Chondrocyte (in vitro differentiated cells): ENCODE measurements at regions not wholly inside any gene's neighbourhood (a gene's known extent, or its start where the extent isn't known, plus 50 kb on each side); places are given as distances from the start of the nearest gene placed in this dataset.

Experiments
- DNase-seq: peaks from one replicate; pipeline ENCODE4 v3.0.0; 2021; ENCODE audit warnings: mixed read lengths, low spot score
- H3K27ac Mint-ChIP-seq: one replicate; pipeline ENCODE4 v1.8.0; 2021; ENCODE audit warnings: mild to moderate bottlenecking, moderate library complexity, mixed read lengths; ENCODE audit not compliant: unreplicated experiment
- H3K27me3 Mint-ChIP-seq: 2 replicates; pipeline ENCODE4 v1.8.0; 2021; ENCODE audit warnings: low read depth, mixed read lengths
- H3K36me3 Mint-ChIP-seq: 2 replicates; pipeline ENCODE4 v1.8.0; 2021; ENCODE audit warnings: low read depth, mixed read lengths
- H3K4me1 Mint-ChIP-seq: 2 replicates; pipeline ENCODE4 v1.8.0; 2021; ENCODE audit warnings: low read depth, mild to moderate bottlenecking, mixed read lengths
- H3K4me3 Mint-ChIP-seq: one replicate; pipeline ENCODE4 v1.8.0; 2021; ENCODE audit warnings: mild to moderate bottlenecking, moderate library complexity, mixed read lengths; ENCODE audit not compliant: unreplicated experiment
- H3K9me3 Mint-ChIP-seq: 2 replicates; pipeline ENCODE4 v1.8.0; 2021; ENCODE audit warnings: low read depth, mixed read lengths
- TF ChIP-seq, protein P1 (sequence below): fragments of 200-600 bp; sonication (generic); IDR thresholded peaks from 2 replicates; pipeline ENCODE4 v1.5.0; 2021; ENCODE audit warnings: antibody characterized with exemption, mild to moderate bottlenecking, moderate library complexity

DNA sequence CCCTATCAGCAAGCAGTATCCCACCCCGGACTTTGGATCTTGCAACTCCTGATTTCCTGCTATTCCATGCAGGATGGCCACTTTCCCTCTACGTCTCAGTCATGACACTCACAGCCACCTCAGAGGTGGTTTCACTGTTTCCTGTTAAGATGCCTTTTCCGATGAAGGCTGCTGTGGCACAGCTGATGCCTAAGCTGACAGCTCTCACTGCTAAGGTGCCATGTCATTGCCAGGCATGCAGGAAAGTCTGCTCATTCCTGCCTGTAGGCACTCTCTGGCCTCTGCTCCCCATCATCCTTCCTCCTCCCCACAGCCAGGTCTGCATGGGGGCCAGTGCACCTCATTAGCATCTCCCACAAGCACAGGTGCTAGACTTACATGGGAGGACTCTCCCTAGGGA lies 173.0 kb downstream of the CBLN1 start:
- no peak overlapping the region for H3K4me3 Mint-ChIP-seq

DNA sequence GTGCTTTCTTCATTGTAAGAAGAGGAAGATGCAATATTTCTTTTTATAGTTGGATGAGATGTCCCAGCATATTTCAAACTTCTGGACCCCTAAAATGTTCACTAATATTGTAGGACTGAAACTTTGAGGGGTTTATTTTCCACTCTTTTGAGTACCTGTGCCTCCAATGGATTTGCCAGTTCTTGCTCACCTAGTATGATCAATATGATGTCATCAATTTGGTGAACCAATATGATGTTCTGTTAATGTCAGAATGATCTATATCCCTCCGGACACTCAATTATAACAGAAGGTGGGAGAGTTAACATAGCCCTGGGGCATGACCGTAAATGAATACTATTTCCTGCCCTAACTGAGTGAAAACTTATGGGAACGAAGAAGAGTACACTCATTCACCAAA lies 178.3 kb downstream of the CBLN1 start:
- Mint-ChIP-seq H3K4me3 (no peak overlapping the region), H3K9me3 (peaks cover 43% of the 10 kb centered on the region), H3K36me3 (no peaks in the 10 kb centered on the region), H3K4me1 (no peaks in the 10 kb centered on the region), H3K27ac (no peak overlapping the region), H3K27me3 (no peaks in the 10 kb centered on the region)
- TF ChIP-seq, protein P1, sequence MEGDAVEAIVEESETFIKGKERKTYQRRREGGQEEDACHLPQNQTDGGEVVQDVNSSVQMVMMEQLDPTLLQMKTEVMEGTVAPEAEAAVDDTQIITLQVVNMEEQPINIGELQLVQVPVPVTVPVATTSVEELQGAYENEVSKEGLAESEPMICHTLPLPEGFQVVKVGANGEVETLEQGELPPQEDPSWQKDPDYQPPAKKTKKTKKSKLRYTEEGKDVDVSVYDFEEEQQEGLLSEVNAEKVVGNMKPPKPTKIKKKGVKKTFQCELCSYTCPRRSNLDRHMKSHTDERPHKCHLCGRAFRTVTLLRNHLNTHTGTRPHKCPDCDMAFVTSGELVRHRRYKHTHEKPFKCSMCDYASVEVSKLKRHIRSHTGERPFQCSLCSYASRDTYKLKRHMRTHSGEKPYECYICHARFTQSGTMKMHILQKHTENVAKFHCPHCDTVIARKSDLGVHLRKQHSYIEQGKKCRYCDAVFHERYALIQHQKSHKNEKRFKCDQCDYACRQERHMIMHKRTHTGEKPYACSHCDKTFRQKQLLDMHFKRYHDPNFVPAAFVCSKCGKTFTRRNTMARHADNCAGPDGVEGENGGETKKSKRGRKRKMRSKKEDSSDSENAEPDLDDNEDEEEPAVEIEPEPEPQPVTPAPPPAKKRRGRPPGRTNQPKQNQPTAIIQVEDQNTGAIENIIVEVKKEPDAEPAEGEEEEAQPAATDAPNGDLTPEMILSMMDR, result no peak
- no peak for DNase-seq

More for the DNA sequence above, 173.0 kb downstream of the CBLN1 start:
- TF ChIP-seq, protein P1, result no peak
- Mint-ChIP-seq H3K27me3 (no peaks in the 10 kb centered on the region), H3K27ac (no peak overlapping the region), H3K4me1 (no peaks in the 10 kb centered on the region), H3K9me3 (peaks cover 12% of the 10 kb centered on the region), H3K36me3 (no peaks in the 10 kb centered on the region)
- DNase-seq, result no peak

DNA sequence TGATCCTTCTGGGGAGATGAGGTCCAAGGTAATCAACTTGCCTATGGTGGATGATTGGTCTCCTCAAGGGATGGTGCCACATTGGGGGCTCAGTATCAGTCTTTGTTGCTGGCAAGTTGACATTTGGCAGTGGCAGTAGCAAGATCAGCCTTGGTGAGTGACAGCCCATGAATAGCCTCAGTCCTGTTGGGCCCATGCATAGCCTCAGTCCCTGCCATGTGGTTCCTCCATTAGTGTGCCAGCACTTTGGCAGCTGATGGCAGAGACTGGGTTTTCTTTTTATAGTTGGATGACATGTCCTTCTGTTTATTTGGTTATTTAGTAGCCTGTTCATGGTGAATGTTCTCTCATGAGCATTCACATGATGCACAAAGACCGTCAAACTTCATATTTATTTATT lies 179.6 kb downstream of the CBLN1 start:
- Mint-ChIP-seq H3K9me3 (peaks cover 43% of the 10 kb centered on the region), H3K36me3 (no peaks in the 10 kb centered on the region), H3K27me3 (no peaks in the 10 kb centered on the region), H3K4me3 (no peak overlapping the region), H3K27ac (no peak overlapping the region), H3K4me1 (no peaks in the 10 kb centered on the region)
- TF ChIP-seq, protein P1, result no peak
- DNase-seq, result no peak

DNA sequence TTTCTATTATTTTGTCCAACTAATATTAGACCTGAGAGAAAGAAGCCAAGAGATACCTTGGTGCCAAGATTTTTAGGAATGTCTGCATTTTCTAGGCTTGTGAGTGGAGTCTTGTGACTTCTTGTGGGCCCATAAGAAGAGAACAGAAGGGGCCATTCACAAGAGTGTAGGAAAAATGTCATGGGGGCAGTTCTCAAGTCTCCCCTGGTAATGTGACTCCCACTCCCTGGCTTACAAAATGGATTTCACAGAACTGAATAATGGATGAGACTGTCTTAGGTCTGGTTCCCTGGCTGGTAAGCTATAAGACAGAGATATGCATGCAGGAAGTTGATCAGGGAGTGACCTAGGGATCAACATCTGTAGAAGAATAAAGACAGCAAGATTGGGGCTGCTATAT lies 181.3 kb downstream of the CBLN1 start:
- H3K27me3 Mint-ChIP-seq, result no peaks in the 10 kb centered on the region
- no peaks in the 10 kb centered on the region for H3K36me3 Mint-ChIP-seq
- no peak for DNase-seq
- no peak overlapping the region for H3K27ac Mint-ChIP-seq
- H3K9me3 Mint-ChIP-seq, result peaks cover 43% of the 10 kb centered on the region
- H3K4me1 Mint-ChIP-seq, result no peaks in the 10 kb centered on the region
- no peak overlapping the region for H3K4me3 Mint-ChIP-seq
- TF ChIP-seq, protein P1, result no peak

DNA sequence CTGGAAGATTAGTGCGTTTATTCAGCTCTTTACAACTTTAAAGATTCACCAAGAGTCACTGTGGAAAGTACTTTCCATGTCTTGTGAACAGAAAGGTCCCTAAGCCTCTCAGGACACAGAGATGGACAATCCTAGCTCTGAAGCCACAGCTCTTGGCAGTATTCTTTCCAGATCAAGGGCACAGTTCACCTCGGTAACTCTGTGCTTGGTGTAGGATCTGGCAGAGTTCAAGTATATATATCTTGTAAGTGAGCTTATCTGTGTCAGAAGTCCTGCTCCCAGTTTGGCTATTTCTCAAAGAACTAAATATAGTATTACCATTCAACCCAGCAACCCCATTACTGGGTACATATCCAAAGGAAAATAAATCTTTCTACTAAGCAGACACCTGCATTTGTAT lies 183.7 kb downstream of the CBLN1 start:
- DNase-seq, result no peak
- Mint-ChIP-seq H3K4me1 (no peaks in the 10 kb centered on the region), H3K27ac (no peak overlapping the region), H3K36me3 (no peaks in the 10 kb centered on the region), H3K4me3 (no peak overlapping the region), H3K9me3 (peaks cover 33% of the 10 kb centered on the region), H3K27me3 (no peaks in the 10 kb centered on the region)
- TF ChIP-seq, protein P1, result no peak
